A673 (cell line): ENCODE measurements at regions not wholly inside any gene's neighbourhood (a gene's known extent, or its start where the extent isn't known, plus 50 kb on each side); places are given as distances from the start of the nearest gene placed in this dataset.
"Not testable (repeated sequence)": the region's sequence is repeated elsewhere in the genome, so short reads cannot be mapped to it uniquely, and the experiment has no call there.

Experiments
- BruUV-seq: library from RNA; stranded (reverse); fragments of 400-500 nt; replicated peaks from 2 replicates; lab custom pipeline; 2021; lab: Mats Ljungman, UMichigan
- CTCF ChIA-PET: fragments of 300-600 bp; sonication (Branson Sonifier 250); formaldehyde crosslinking; loops from one replicate; lab custom pipeline; 2022; ENCODE audit warnings: antibody characterized with exemption; lab: Charles Lee
- POLR2A ChIA-PET: fragments of 300-600 bp; sonication (Branson Sonifier 250); formaldehyde crosslinking; loops from one replicate; lab custom pipeline; 2022; ENCODE audit warnings: antibody characterized with exemption; ENCODE audit not compliant: low non-redundant PET; lab: Charles Lee
- DNase-seq: peaks from one replicate; pipeline ENCODE4 v3.0.0-alpha.2; 2015; ENCODE audit warnings: low spot score
- H3K27ac ChIP-seq: fragments of 200-600 bp; sonication (generic); 2 replicates; pipeline ENCODE4 v1.5.1; 2016; ENCODE audit warnings: mixed run types, low read depth, mild to moderate bottlenecking, mixed read lengths, antibody characterized with exemption, low read length; ENCODE audit not compliant: poor library complexity, severe bottlenecking
- H3K27me3 ChIP-seq: fragments of 200-600 bp; sonication (generic); replicated peaks from 2 replicates; pipeline ENCODE4 v1.6.1; 2017; ENCODE audit warnings: mixed run types, low read depth, mild to moderate bottlenecking, mixed read lengths, antibody characterized with exemption, low read length; ENCODE audit not compliant: insufficient read depth, poor library complexity
- H3K36me3 ChIP-seq: fragments of 200-600 bp; sonication (generic); 2 replicates; pipeline ENCODE4 v1.6.1; 2016; ENCODE audit warnings: mixed run types, mild to moderate bottlenecking, mixed read lengths, antibody characterized with exemption, low read length; ENCODE audit not compliant: insufficient read depth, poor library complexity, severe bottlenecking
- H3K4me1 ChIP-seq: fragments of 200-600 bp; sonication (generic); 2 replicates; pipeline ENCODE4 v1.6.1; 2017; ENCODE audit warnings: mixed run types, mild to moderate bottlenecking, mixed read lengths, antibody characterized with exemption, low read length; ENCODE audit not compliant: insufficient read depth, poor library complexity, severe bottlenecking
- H3K4me3 ChIP-seq: fragments of 200-600 bp; sonication (generic); 2 replicates; pipeline ENCODE4 v1.5.1; 2016; ENCODE audit warnings: low read depth, mixed run types, mild to moderate bottlenecking, mixed read lengths, low read length; ENCODE audit not compliant: poor library complexity, severe bottlenecking
- H3K9me3 ChIP-seq: fragments of 200-600 bp; sonication (generic); 2 replicates; pipeline ENCODE4 v1.6.1; 2016; ENCODE audit warnings: mixed run types, low read depth, mild to moderate bottlenecking, mixed read lengths, antibody characterized with exemption, low read length; ENCODE audit not compliant: poor library complexity, severe bottlenecking
- CTCF ChIP-seq: fragments of 300-800, 200-600 bp; sonication (generic); conservative IDR thresholded peaks from 2 replicates; pipeline ENCODE4 v1.5.1; 2017; ENCODE audit warnings: low read depth, mild to moderate bottlenecking, antibody characterized with exemption, low read length, moderate library complexity, mixed read lengths
- EZH2 ChIP-seq: fragments of 200-600 bp; sonication (generic); IDR thresholded peaks from 2 replicates; pipeline ENCODE4 v1.6.1; 2017; ENCODE audit warnings: borderline replicate concordance, low read depth, mild to moderate bottlenecking, mixed read lengths, antibody characterized with exemption, low read length; ENCODE audit not compliant: poor library complexity, severe bottlenecking
- intact Hi-C: fragments of 100-400 bp; cut with micrococcal nuclease; formaldehyde crosslinking; loops from one replicate; pipeline ENCODE4 v1.10.0; 2022; ENCODE audit not compliant: unreplicated experiment

DNA sequence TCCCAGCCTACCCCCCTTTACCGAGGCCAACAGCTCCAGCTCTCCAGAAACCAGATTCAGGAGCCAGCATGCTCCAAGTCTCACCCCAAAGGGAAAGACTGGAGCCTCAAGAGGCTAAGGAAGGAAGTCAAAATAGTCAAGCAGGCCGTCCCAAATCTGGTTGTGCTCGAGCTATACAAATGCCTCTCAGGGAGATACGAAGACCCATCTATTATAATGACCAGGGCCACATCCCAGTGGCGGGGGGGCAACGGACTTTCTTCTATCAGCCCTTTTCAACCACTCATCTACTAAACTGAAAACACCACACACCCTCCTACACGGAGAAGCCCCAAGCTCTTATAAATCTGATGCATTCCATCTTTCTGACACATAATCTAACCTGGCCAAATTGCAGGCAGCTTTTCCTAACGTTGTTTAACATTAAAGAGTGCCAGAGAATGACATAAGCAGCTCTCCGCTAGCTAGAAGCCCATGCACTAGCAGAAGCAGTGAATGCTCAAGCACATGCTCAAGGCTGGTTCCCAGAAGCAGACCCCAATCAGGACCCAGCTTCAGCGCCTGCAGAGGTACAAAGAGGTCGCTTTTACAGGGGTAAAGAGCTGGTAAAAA, 104.6 kb upstream of the ZNF98 start:
- Histone ChIP-seq H3K27ac (no peak overlapping the region), H3K36me3 (no peaks in the 10 kb centered on the region), H3K4me1 (no peaks in the 10 kb centered on the region), H3K4me3 (no peak overlapping the region), H3K27me3 (no peaks in the 10 kb centered on the region), H3K9me3 (peaks cover 46% of the 10 kb centered on the region)
- no TSS peak for BruUV-seq
- no peak for TF ChIP-seq CTCF
- TF ChIP-seq EZH2: no peak
- no peak for DNase-seq
- intact Hi-C loops: no loop called here
- ChIA-PET POLR2A (no interaction called here), CTCF (no interaction called here)

GRCh38 chr19:22523940-22524339, 101.8 kb upstream of the ZNF98 start:
- H3K9me3 ChIP-seq: peaks cover 32% of the 10 kb centered on the region
- no TSS peak for BruUV-seq

DNA sequence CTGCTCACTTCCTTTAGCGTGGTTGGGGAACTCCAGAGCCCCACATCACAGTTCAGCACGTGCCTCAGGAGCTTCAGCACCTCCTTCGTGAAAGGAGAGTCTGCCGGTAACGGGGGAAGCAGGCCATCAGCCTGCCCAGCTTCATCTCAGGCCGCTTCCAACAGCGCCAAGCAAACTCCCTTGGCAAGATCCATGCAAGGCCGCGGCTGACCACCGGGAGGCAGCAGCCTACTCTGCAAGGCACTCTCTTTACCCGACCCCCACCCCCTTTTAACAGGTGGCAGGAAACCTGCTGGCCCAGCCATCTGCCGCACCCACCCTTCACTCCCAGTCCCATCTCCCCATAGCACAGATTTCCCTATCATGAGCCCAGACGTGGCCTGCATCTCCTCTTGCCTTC, 97.4 kb upstream of the ZNF98 start:
- H3K36me3 ChIP-seq, H3K27ac ChIP-seq, H3K4me1 ChIP-seq, CTCF ChIA-PET, intact Hi-C loops, POLR2A ChIA-PET, BruUV-seq, H3K4me3 ChIP-seq, H3K27me3 ChIP-seq, DNase-seq: not testable (repeated sequence)
- H3K9me3 ChIP-seq: peaks cover 25% of the 10 kb centered on the region

More at GRCh38 chr19:22523940-22524339, 101.8 kb upstream of the ZNF98 start:
- TF ChIP-seq CTCF (no peak), EZH2 (no peak)
- H3K4me3 ChIP-seq: no peak overlapping the region
- ChIA-PET CTCF (no interaction called here), POLR2A (no interaction called here)
- intact Hi-C loops: no loop called here
- H3K4me1 ChIP-seq: no peaks in the 10 kb centered on the region
- no peaks in the 10 kb centered on the region for H3K27me3 ChIP-seq
- H3K36me3 ChIP-seq: no peaks in the 10 kb centered on the region
- no peak overlapping the region for H3K27ac ChIP-seq
- no peak for DNase-seq

DNA sequence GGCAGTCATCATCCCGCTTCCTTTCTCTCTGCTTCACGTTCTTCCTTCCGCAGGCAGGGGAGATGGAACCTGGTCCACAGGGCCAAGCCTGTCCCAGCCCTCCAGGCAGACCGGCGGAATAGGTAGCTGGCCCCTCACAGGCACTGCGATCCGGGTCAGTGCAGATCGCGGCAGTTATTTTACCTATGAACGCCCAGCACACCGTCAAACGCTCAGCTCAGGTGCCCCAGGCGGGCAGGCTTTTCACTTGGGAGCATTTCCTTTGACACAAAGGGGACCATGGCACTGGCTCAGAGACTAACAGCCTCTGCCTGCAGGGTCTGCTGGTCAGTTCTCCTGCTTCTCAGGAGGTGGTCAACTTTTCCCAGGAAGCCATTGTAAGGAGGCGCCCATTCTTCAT, 97.0 kb upstream of the ZNF98 start:
- ChIA-PET POLR2A (no interaction called here), CTCF (no interaction called here)
- intact Hi-C loops: no loop called here
- no TSS peak for BruUV-seq
- Histone ChIP-seq H3K4me3 (no peak overlapping the region), H3K27ac (no peak overlapping the region), H3K9me3 (peaks cover 26% of the 10 kb centered on the region), H3K27me3 (no peaks in the 10 kb centered on the region), H3K36me3 (no peaks in the 10 kb centered on the region), H3K4me1 (no peaks in the 10 kb centered on the region)
- TF ChIP-seq CTCF (no peak), EZH2 (no peak)
- DNase-seq: no peak
